GM23248 (cell line): ENCODE measurements at regions not wholly inside any gene's neighbourhood (a gene's known extent, or its start where the extent isn't known, plus 50 kb on each side); places are given as distances from the start of the nearest gene placed in this dataset.
A peak's percentile ranks its signal among the peaks of the same experiment; 100 is the strongest.

Source experiments
- DNase-seq: peaks from one replicate; pipeline ENCODE4 v3.0.0-alpha.2; 2015
- H2AFZ ChIP-seq: fragments of 200-600 bp; sonication (generic); 2 replicates; pipeline ENCODE4 v1.6.1; 2016; ENCODE audit warnings: antibody characterized with exemption
- H3F3A ChIP-seq: fragments of 200-600 bp; sonication (generic); 2 replicates; pipeline ENCODE4 v1.6.1; 2016; ENCODE audit warnings: mild to moderate bottlenecking, antibody characterized with exemption, mixed run types; ENCODE audit not compliant: insufficient read depth
- H3K27ac ChIP-seq: fragments of 200-600 bp; sonication (generic); 2 replicates; pipeline ENCODE4 v1.5.1; 2016; ENCODE audit warnings: mild to moderate bottlenecking
- H3K27me3 ChIP-seq: fragments of 200-600 bp; sonication (generic); replicated peaks from 2 replicates; pipeline ENCODE4 v1.6.1; 2016; ENCODE audit warnings: mild to moderate bottlenecking; ENCODE audit not compliant: insufficient read depth
- H3K36me3 ChIP-seq: fragments of 200-600 bp; sonication (generic); 2 replicates; pipeline ENCODE4 v1.6.1; 2016; ENCODE audit warnings: low read depth, mild to moderate bottlenecking
- H3K4me1 ChIP-seq: fragments of 200-600 bp; sonication (generic); 2 replicates; pipeline ENCODE4 v1.6.1; 2016; ENCODE audit warnings: mild to moderate bottlenecking; ENCODE audit not compliant: insufficient read depth
- H3K4me2 ChIP-seq: fragments of 200-600 bp; sonication (generic); one replicate; pipeline ENCODE4 v1.6.1; 2016; ENCODE audit warnings: mild to moderate bottlenecking; ENCODE audit not compliant: unreplicated experiment
- H3K4me3 ChIP-seq: fragments of 200-600 bp; sonication (generic); 2 replicates; pipeline ENCODE4 v1.5.1; 2016; ENCODE audit warnings: mild to moderate bottlenecking
- H3K79me2 ChIP-seq: fragments of 200-600 bp; sonication (generic); 2 replicates; pipeline ENCODE4 v1.6.1; 2016; ENCODE audit warnings: mild to moderate bottlenecking; ENCODE audit not compliant: insufficient read depth
- H3K9ac ChIP-seq: fragments of 200-600 bp; sonication (generic); 2 replicates; pipeline ENCODE4 v1.6.1; 2016; ENCODE audit warnings: mild to moderate bottlenecking
- H3K9me2 ChIP-seq: fragments of 200-600 bp; sonication (generic); 2 replicates; pipeline ENCODE4 v1.6.1; 2016; ENCODE audit warnings: mixed run types, mild to moderate bottlenecking, moderate library complexity; ENCODE audit not compliant: insufficient read depth
- H3K9me3 ChIP-seq: fragments of 200-600 bp; sonication (generic); one replicate; pipeline ENCODE4 v1.6.1; 2017; ENCODE audit warnings: low read depth
- H4K20me1 ChIP-seq: fragments of 200-600 bp; sonication (generic); 2 replicates; pipeline ENCODE4 v1.6.0; 2016; ENCODE audit not compliant: insufficient read depth
- EZH2 ChIP-seq: fragments of 200-600 bp; sonication (generic); IDR thresholded peaks from 2 replicates; pipeline ENCODE4 v1.6.1; 2018; ENCODE audit warnings: antibody characterized with exemption, mild to moderate bottlenecking; ENCODE audit not compliant: insufficient read depth, poor library complexity, severe bottlenecking
- EZH2phosphoT487 ChIP-seq: fragments of 200-600 bp; sonication (generic); IDR thresholded peaks from 2 replicates; pipeline ENCODE4 v1.6.1; 2018; ENCODE audit warnings: antibody characterized with exemption, moderate library complexity, mild to moderate bottlenecking, low read depth; ENCODE audit not compliant: insufficient read depth
- WGBS, 2 experiments: methylation state at CpG; one replicate each; pipeline ENCODE4 v1.1.6; 2015 to 2017; ENCODE audit warnings: low lambda C conversion rate in 2 of 2, low coverage in 1 of 2; ENCODE audit errors: missing lambda C conversion rate in 2 of 2; 5-methylcytosine and 5-hydroxymethylcytosine counted together
- in situ Hi-C: fragments of 300-500 bp; cut with MboI; formaldehyde crosslinking; loops from 2 replicates; pipeline ENCODE4 v1.15.0; 2020

DNA sequence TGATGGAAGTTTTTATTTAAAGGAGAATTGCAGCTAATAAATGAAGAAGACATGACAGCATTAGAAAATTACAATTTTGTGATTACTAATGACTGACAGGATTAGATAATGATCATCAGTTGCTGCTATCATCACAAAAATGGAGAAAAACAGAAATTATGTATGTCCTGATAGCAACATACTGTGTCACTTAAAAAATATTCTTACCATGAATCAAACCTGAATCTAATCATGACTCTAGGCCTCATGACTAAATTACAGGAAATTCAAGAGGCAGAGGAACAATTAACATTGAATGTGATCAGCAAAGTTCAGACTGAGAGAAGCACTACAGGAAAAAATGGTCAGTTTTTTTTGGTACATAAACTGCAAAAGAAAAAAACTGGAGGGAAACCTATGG is 147.8 kb downstream of the PMAIP1 start:
- H3K79me2 ChIP-seq: no peaks in the 10 kb centered on the region
- peaks cover 42% of the 10 kb centered on the region for H3K4me1 ChIP-seq
- in situ Hi-C loops: no loop called here
- no peaks in the 10 kb centered on the region for H4K20me1 ChIP-seq
- H3K9me3 ChIP-seq: no peaks in the 10 kb centered on the region
- no peak overlapping the region for H3K9ac ChIP-seq
- H3K36me3 ChIP-seq: no peaks in the 10 kb centered on the region
- H3K4me3 ChIP-seq: no peak overlapping the region
- H3K4me2 ChIP-seq: no peak overlapping the region
- H3K27me3 ChIP-seq: no peaks in the 10 kb centered on the region
- H2AFZ ChIP-seq: no peak overlapping the region
- H3K9me2 ChIP-seq: no peaks in the 10 kb centered on the region; the same call in 1 of the 2 replicates
- no peak for TF ChIP-seq EZH2phosphoT487
- TF ChIP-seq EZH2: no peak
- H3K27ac ChIP-seq: peak overlapping the region; percentile 32
- peaks cover 26% of the 10 kb centered on the region for H3F3A ChIP-seq
- peak; percentile 54 for DNase-seq

GRCh38 chr18:60044290-60045006 is 144.7 kb downstream of the PMAIP1 start:
- peak overlapping the region; percentile 28 for H3K27ac ChIP-seq
- TF ChIP-seq EZH2phosphoT487 (no peak), EZH2 (no peak)
- H2AFZ ChIP-seq: no peak overlapping the region
- no peaks in the 10 kb centered on the region for H3K9me3 ChIP-seq
- H3K27me3 ChIP-seq: no peaks in the 10 kb centered on the region
- H3K36me3 ChIP-seq: no peaks in the 10 kb centered on the region
- H3K4me1 ChIP-seq: peaks cover 47% of the 10 kb centered on the region
- H3K9ac ChIP-seq: no peak overlapping the region
- WGBS, 2 experiments: 60 to 70% methylated on average over 2 of the region's 2 CpGs
- H3K4me2 ChIP-seq: peak overlapping the region; percentile 38
- no peaks in the 10 kb centered on the region; the same call in 1 of the 2 replicates for H3K9me2 ChIP-seq
- H4K20me1 ChIP-seq: no peaks in the 10 kb centered on the region
- in situ Hi-C loops: no loop called here
- peak; percentile 85 for DNase-seq
- no peaks in the 10 kb centered on the region for H3K79me2 ChIP-seq
- no peak overlapping the region for H3K4me3 ChIP-seq
- peaks cover 36% of the 10 kb centered on the region for H3F3A ChIP-seq

GRCh38 chr18:60040971-60041370 is 141.2 kb downstream of the PMAIP1 start:
- TF ChIP-seq EZH2phosphoT487: no peak
- no peak for TF ChIP-seq EZH2
- Histone ChIP-seq H3K27ac (no peak overlapping the region), H3F3A (peaks cover 40% of the 10 kb centered on the region), H3K36me3 (no peaks in the 10 kb centered on the region), H3K4me3 (no peak overlapping the region), H3K9me3 (no peaks in the 10 kb centered on the region), H3K79me2 (no peaks in the 10 kb centered on the region), H3K4me2 (no peak overlapping the region), H2AFZ (no peak overlapping the region), H4K20me1 (no peaks in the 10 kb centered on the region), H3K4me1 (peaks cover 41% of the 10 kb centered on the region), H3K27me3 (no peaks in the 10 kb centered on the region), H3K9ac (no peak overlapping the region), H3K9me2 (no peaks in the 10 kb centered on the region; the same call in 1 of the 2 replicates)
- WGBS, 2 experiments: 29 to 60% methylated on average over 1 of the region's 1 CpG
- peak; percentile 37 for DNase-seq
- in situ Hi-C loops: no loop called here

- Histone ChIP-seq H3K36me3 (no peaks in the 10 kb centered on the region), H3K79me2 (no peaks in the 10 kb centered on the region), H3K27me3 (no peaks in the 10 kb centered on the region), H3K9me3 (no peaks in the 10 kb centered on the region), H3K27ac (no peak overlapping the region), H3K4me1 (peaks cover 23% of the 10 kb centered on the region), H3K4me3 (no peak overlapping the region), H4K20me1 (no peaks in the 10 kb centered on the region), H3K4me2 (no peak overlapping the region), H2AFZ (no peak overlapping the region), H3K9ac (no peak overlapping the region), H3F3A (peaks cover 24% of the 10 kb centered on the region), H3K9me2 (no peaks in the 10 kb centered on the region; the same call in 1 of the 2 replicates)
- peak; percentile 49 for DNase-seq
- TF ChIP-seq EZH2: no peak
- TF ChIP-seq EZH2phosphoT487: 0 out of 2 replicates have a peak, but pooled peaks have one; percentile 32
- in situ Hi-C loops: no loop called here
These were observed 138.9 kb downstream of the PMAIP1 start for GRCh38 chr18:60038731-60039130.
